H1 (cell line): ENCODE measurements at regions not wholly inside any gene's neighbourhood (a gene's known extent, or its start where the extent isn't known, plus 50 kb on each side); places are given as distances from the start of the nearest gene placed in this dataset.

Experiments
- CTCF ChIA-PET: fragments of 300-600 bp; sonication (Branson Sonifier 250); formaldehyde crosslinking; loops from one replicate; lab custom pipeline; 2021; ENCODE audit not compliant: partially characterized antibody; lab: Charles Lee
- POLR2A ChIA-PET: fragments of 300-600 bp; sonication (Branson Sonifier 250); formaldehyde crosslinking; loops from one replicate; lab custom pipeline; 2021; ENCODE audit warnings: inconsistent platforms; ENCODE audit not compliant: partially characterized antibody; lab: Charles Lee
- DNase-seq, 2 experiments: peaks; one replicate each; pipeline versions ENCODE4 v3.0.0 to v3.0.0-alpha.2; 2010 to 2022; ENCODE audit warnings: low spot score in 2 of 2, low read depth in 1 of 2, mixed read lengths in 1 of 2
- FAIRE-seq: peaks from 2 replicates; lab custom pipeline; 2011; peaks lifted over from hg19 to GRCh38; lab: Jason Lieb, UNC
- H2AFZ ChIP-seq: 2 replicates; pipeline ENCODE4 v1.8.1; 2012; ENCODE audit warnings: low read length, inconsistent platforms
- H2AK5ac ChIP-seq: 2 replicates; pipeline ENCODE4 v1.6.1; 2013; ENCODE audit warnings: low read depth, low read length
- H2BK120ac ChIP-seq: replicated peaks from 2 replicates; pipeline ENCODE3; 2013; ENCODE audit warnings: low read depth, low read length, inconsistent platforms
- H2BK12ac ChIP-seq: 2 replicates; pipeline ENCODE4 v1.6.1; 2013; ENCODE audit warnings: low read depth, low read length
- H2BK15ac ChIP-seq: 2 replicates; pipeline ENCODE4 v1.6.1; 2013; ENCODE audit warnings: low read length
- H2BK20ac ChIP-seq: 2 replicates; pipeline ENCODE4 v1.6.1; 2013; ENCODE audit warnings: low read length
- H2BK5ac ChIP-seq: 2 replicates; pipeline ENCODE4 v1.6.1; 2013; ENCODE audit warnings: low read depth, low read length
- H3K14ac ChIP-seq: 2 replicates; pipeline ENCODE4 v1.6.1; 2013; ENCODE audit warnings: inconsistent platforms; ENCODE audit not compliant: insufficient read length
- H3K18ac ChIP-seq: 2 replicates; pipeline ENCODE4 v1.6.1; 2013; ENCODE audit warnings: low read length; ENCODE audit errors: extremely low read depth
- H3K23ac ChIP-seq: 2 replicates; pipeline ENCODE4 v1.6.1; 2013; ENCODE audit warnings: inconsistent platforms; ENCODE audit not compliant: insufficient read length
- H3K23me2 ChIP-seq: 2 replicates; pipeline ENCODE4 v1.6.1; 2013; ENCODE audit warnings: low read depth, low read length
- H3K27ac ChIP-seq: 2 replicates; pipeline ENCODE4 v1.6.1; 2011; ENCODE audit warnings: low read depth, low read length, inconsistent platforms
- H3K27me3 ChIP-seq, 4 experiments: replicated peaks in 1 of 4; 1 replicate in 1 of 4; 2 replicates in 3 of 4; pipeline versions ENCODE4 v1.6.1 to v1.8.1; 2011 to 2013; ENCODE audit warnings: low read length in 3 of 4, mild to moderate bottlenecking in 3 of 4, inconsistent platforms in 2 of 4, mixed read lengths in 2 of 4, moderate library complexity in 1 of 4; ENCODE audit not compliant: control insufficient read depth in 3 of 4, insufficient read depth in 3 of 4; ENCODE audit errors: extremely low read depth in 1 of 4
- H3K36me3 ChIP-seq, 4 experiments: 2 replicates each; pipeline versions ENCODE4 v1.6.1 to v1.8.1; 2011 to 2013; ENCODE audit warnings: mild to moderate bottlenecking in 4 of 4, low read length in 3 of 4, moderate library complexity in 2 of 4, control low read depth in 1 of 4, inconsistent platforms in 1 of 4; ENCODE audit not compliant: insufficient read depth in 4 of 4, control insufficient read depth in 2 of 4
- H3K4ac ChIP-seq: replicated peaks from 2 replicates; pipeline ENCODE3; 2013; ENCODE audit warnings: low read length, low read depth, mixed read lengths, inconsistent platforms; ENCODE audit not compliant: insufficient read length
- H3K4me1 ChIP-seq, 4 experiments: replicated peaks in 1 of 4; 1 replicate in 1 of 4; 2 replicates in 3 of 4; pipeline versions ENCODE4 v1.6.1 to v1.8.1; 2011 to 2013; ENCODE audit warnings: low read length in 3 of 4, inconsistent platforms in 2 of 4, mixed read lengths in 1 of 4; ENCODE audit not compliant: insufficient read depth in 4 of 4, control insufficient read depth in 3 of 4
- H3K4me2 ChIP-seq, 2 experiments: 2 replicates each; pipeline versions ENCODE4 v1.6.1 to v1.8.1; 2011 to 2013; ENCODE audit warnings: low read depth in 2 of 2, low read length in 2 of 2, control low read depth in 1 of 2, inconsistent platforms in 1 of 2, mild to moderate bottlenecking in 1 of 2; ENCODE audit not compliant: insufficient read depth in 1 of 2
- H3K4me3 ChIP-seq, 4 experiments: fragments of 200-600, 300-600 bp in 1 of 4; sonication (generic), shearing (Covaris generic), sonication (Bioruptor Twin) in 1 of 4; 2 replicates each; pipeline versions ENCODE4 v1.5.1 to v1.8.1; 2011 to 2016; ENCODE audit warnings: low read length in 4 of 4, low read depth in 3 of 4, control low read depth in 2 of 4, inconsistent platforms in 2 of 4, mild to moderate bottlenecking in 2 of 4, mixed read lengths in 1 of 4, moderate library complexity in 1 of 4; ENCODE audit not compliant: insufficient read depth in 2 of 4; ENCODE audit errors: extremely low read depth in 1 of 4
- H3K56ac ChIP-seq: replicated peaks from 2 replicates; pipeline ENCODE3; 2013; ENCODE audit warnings: low read depth, mild to moderate bottlenecking, mixed read lengths, low read length, inconsistent platforms; ENCODE audit not compliant: insufficient read length
- H3K79me1 ChIP-seq: 2 replicates; pipeline ENCODE4 v1.6.1; 2013; ENCODE audit warnings: low read depth, low read length, control low read depth
- H3K79me2 ChIP-seq, 2 experiments: 2 replicates each; pipeline versions ENCODE4 v1.6.1 to v1.8.1; 2012 to 2013; ENCODE audit warnings: low read length in 2 of 2, mild to moderate bottlenecking in 2 of 2, inconsistent platforms in 1 of 2; ENCODE audit not compliant: insufficient read depth in 2 of 2, control insufficient read depth in 1 of 2
- H3K9ac ChIP-seq, 4 experiments: replicated peaks in 1 of 4; 1 replicate in 1 of 4; 2 replicates in 3 of 4; pipeline versions ENCODE4 v1.6.1 to v1.8.1; 2011 to 2013; ENCODE audit warnings: low read depth in 3 of 4, low read length in 3 of 4, control low read depth in 2 of 4, mild to moderate bottlenecking in 2 of 4, moderate library complexity in 2 of 4, inconsistent platforms in 1 of 4; ENCODE audit errors: extremely low read depth in 1 of 4
- H3K9me3 ChIP-seq, 2 experiments: 2 replicates each; pipeline versions ENCODE4 v1.6.1 to v1.8.1; 2012 to 2013; ENCODE audit warnings: mild to moderate bottlenecking in 2 of 2, moderate library complexity in 2 of 2, control low read depth in 1 of 2, inconsistent platforms in 1 of 2, low read depth in 1 of 2, low read length in 1 of 2, mixed read lengths in 1 of 2; ENCODE audit not compliant: insufficient read depth in 2 of 2
- H4K20me1 ChIP-seq, 2 experiments: replicated peaks in 1 of 2; 2 replicates each; pipeline versions ENCODE3 to v1.8.1; 2011 to 2013; ENCODE audit warnings: inconsistent platforms in 2 of 2, low read length in 2 of 2, mild to moderate bottlenecking in 1 of 2; ENCODE audit not compliant: insufficient read depth in 2 of 2, control insufficient read depth in 1 of 2
- H4K5ac ChIP-seq: 2 replicates; pipeline ENCODE4 v1.6.1; 2013; ENCODE audit warnings: low read length, low read depth, mixed read lengths, inconsistent platforms; ENCODE audit not compliant: insufficient read length
- H4K8ac ChIP-seq: 2 replicates; pipeline ENCODE4 v1.8.0; 2013; ENCODE audit warnings: mild to moderate bottlenecking, moderate library complexity, low read length, inconsistent platforms; ENCODE audit not compliant: insufficient read depth; ENCODE audit errors: extremely low read depth
- H4K91ac ChIP-seq: replicated peaks from 2 replicates; pipeline ENCODE3; 2013; ENCODE audit warnings: low read length, mixed read lengths, inconsistent platforms; ENCODE audit not compliant: insufficient read length
- ASH2L ChIP-seq: fragments of 200-600, 300-600 bp; sonication (generic); IDR thresholded peaks from one replicate; pipeline ENCODE4 v1.7.1; 2017; ENCODE audit warnings: low read length
- BCL11A ChIP-seq, 2 experiments: IDR thresholded peaks; one replicate each; pipeline ENCODE4 v1.6.1; 2011; ENCODE audit warnings: low read depth in 2 of 2, low read length in 2 of 2, mild to moderate bottlenecking in 2 of 2
- BRCA1 ChIP-seq: IDR thresholded peaks from 2 replicates; pipeline ENCODE4 v1.6.1; 2012; ENCODE audit warnings: low read depth, low read length, improper control_type of control experiment
- CBX5 ChIP-seq: fragments of 300-800, 300-1000 bp; sonication (generic); IDR thresholded peaks from 2 replicates; pipeline ENCODE4 v1.7.1; 2016; ENCODE audit warnings: antibody characterized with exemption, low read length, low read depth
- CHD2 ChIP-seq: IDR thresholded peaks from 2 replicates; pipeline ENCODE4 v1.6.1; 2012; ENCODE audit warnings: low read length, improper control_type of control experiment
- CTBP2 ChIP-seq: IDR thresholded peaks from 2 replicates; pipeline ENCODE4 v1.7.0; 2011; ENCODE audit warnings: borderline replicate concordance, mild to moderate bottlenecking, moderate library complexity, mixed read lengths, low read length; ENCODE audit not compliant: insufficient read depth, insufficient read length
- EZH2 ChIP-seq: fragments of 200-600 bp; sonication (generic); IDR thresholded peaks from 2 replicates; pipeline ENCODE4 v1.7.1; 2012; ENCODE audit warnings: low read depth, mild to moderate bottlenecking, moderate library complexity, low read length, inconsistent platforms; ENCODE audit not compliant: severe bottlenecking
- GTF2F1 ChIP-seq: IDR thresholded peaks from 2 replicates; pipeline ENCODE4 v1.6.1; 2012; ENCODE audit warnings: low read depth, low read length, improper control_type of control experiment, borderline replicate concordance
- PHF8 ChIP-seq: fragments of 200-600 bp; sonication (generic); conservative IDR thresholded peaks from 2 replicates; pipeline ENCODE4 v1.7.1; 2012; ENCODE audit warnings: low read depth, mild to moderate bottlenecking, inconsistent platforms, low read length, moderate library complexity
- RAD21 ChIP-seq, 2 experiments: IDR thresholded peaks in 1 of 2; conservative IDR thresholded peaks in 1 of 2; 2 replicates each; pipeline ENCODE4 v1.6.1; 2011; ENCODE audit warnings: low read depth in 2 of 2, low read length in 2 of 2, improper control_type of control experiment in 1 of 2, inconsistent platforms in 1 of 2, mild to moderate bottlenecking in 1 of 2, moderate library complexity in 1 of 2
- RXRA ChIP-seq: IDR thresholded peaks from 2 replicates; pipeline ENCODE4 v1.6.1; 2011; ENCODE audit warnings: low read depth, mild to moderate bottlenecking, low read length, moderate library complexity; ENCODE audit not compliant: insufficient read depth
- SIN3A ChIP-seq, 2 experiments: IDR thresholded peaks in 1 of 2; conservative IDR thresholded peaks in 1 of 2; 2 replicates each; pipeline ENCODE4 v1.6.1; 2011 to 2012; ENCODE audit warnings: low read length in 2 of 2, improper control_type of control experiment in 1 of 2, low read depth in 1 of 2, mild to moderate bottlenecking in 1 of 2
- SIRT6 ChIP-seq: IDR thresholded peaks from one replicate; pipeline ENCODE4 v1.7.1; 2012; ENCODE audit warnings: low read length, inconsistent platforms
- WGBS, 2 experiments: shearing (Covaris generic) in 1 of 2; methylation state at CpG; one replicate each; pipeline versions ENCODE4 v1.1.6 to v1.1.7; 2013 to 2015; ENCODE audit warnings: low lambda C conversion rate in 2 of 2, mixed read lengths in 2 of 2, inconsistent platforms in 1 of 2, low coverage in 1 of 2, missing lambda C conversion rate in 1 of 2; ENCODE audit not compliant: insufficient replicate concordance in 2 of 2, insufficient coverage in 1 of 2, insufficient read length in 1 of 2; ENCODE audit errors: extremely low coverage in 1 of 2, missing lambda C conversion rate in 1 of 2; 5-methylcytosine and 5-hydroxymethylcytosine counted together
- TF ChIP-seq, protein P1 (sequence below): IDR thresholded peaks from 2 replicates; pipeline ENCODE4 v1.6.1; 2011; ENCODE audit warnings: low read depth, mild to moderate bottlenecking, low read length; ENCODE audit not compliant: insufficient read depth

GRCh38 chr13:90239130-90239529 is 1108.4 kb upstream of the MIR17HG start:
- no peaks in the 10 kb centered on the region for H3K36me3 ChIP-seq
- no peak overlapping the region for H3K4me3 ChIP-seq
- H2BK15ac ChIP-seq = no peak overlapping the region
- H3K56ac ChIP-seq = no peak overlapping the region
- H4K5ac ChIP-seq = no peak overlapping the region
- H3K14ac ChIP-seq = no peak overlapping the region
- no peaks in the 10 kb centered on the region for H3K23me2 ChIP-seq
- no peaks in the 10 kb centered on the region for H3K79me1 ChIP-seq
- TF ChIP-seq CBX5 (no peak), SIRT6 (no peak), BCL11A (IDR thresholded peaks at IDR 0.05; ENCODE audit: low read depth in 2 of 2, low read length in 2 of 2) (no peak), CHD2 (no peak), RXRA (no peak), CTBP2 (no peak), RAD21 (IDR thresholded peaks at IDR 0.05 in 1 of 2, conservative IDR thresholded peaks at IDR 0.05 in 1 of 2; ENCODE audit: low read depth in 2 of 2, low read length in 2 of 2) (no peak), SIN3A (conservative IDR thresholded peaks at IDR 0.05 in 1 of 2, IDR thresholded peaks at IDR 0.05 in 1 of 2; ENCODE audit: low read depth in 1 of 2, low read length in 2 of 2) (no peak), PHF8 (no peak), EZH2 (no peak), BRCA1 (no peak), GTF2F1 (no peak), ASH2L (no peak)
- TF ChIP-seq, protein P1, sequence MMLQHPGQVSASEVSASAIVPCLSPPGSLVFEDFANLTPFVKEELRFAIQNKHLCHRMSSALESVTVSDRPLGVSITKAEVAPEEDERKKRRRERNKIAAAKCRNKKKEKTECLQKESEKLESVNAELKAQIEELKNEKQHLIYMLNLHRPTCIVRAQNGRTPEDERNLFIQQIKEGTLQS = no peak
- 89% methylated on average over 3 of the region's 3 CpGs; no CpG with 5 or more reads in 1 of the 2 experiments for WGBS, 2 experiments
- FAIRE-seq (no peak), DNase-seq (no peak)
- no peak overlapping the region for H3K27ac ChIP-seq
- no peak overlapping the region for H3K4me2 ChIP-seq
- H3K9ac ChIP-seq = no peak overlapping the region
- H3K18ac ChIP-seq = no peak overlapping the region
- H3K9me3 ChIP-seq = no peaks in the 10 kb centered on the region
- H2BK5ac ChIP-seq = no peak overlapping the region
- H2BK120ac ChIP-seq = no peak overlapping the region
- no peaks in the 10 kb centered on the region for H4K20me1 ChIP-seq
- H3K79me2 ChIP-seq = no peaks in the 10 kb centered on the region
- peaks cover 0 to 3% (median 1%) of the 10 kb centered on the region in 4 experiments; a peak in 3 of 7 replicates for H3K4me1 ChIP-seq
- H2AFZ ChIP-seq = no peak overlapping the region
- H3K27me3 ChIP-seq = no peaks in the 10 kb centered on the region
- H2BK20ac ChIP-seq = no peak overlapping the region
- H4K8ac ChIP-seq = no peak overlapping the region
- no peak overlapping the region for H3K4ac ChIP-seq
- no peak overlapping the region for H2BK12ac ChIP-seq
- H3K23ac ChIP-seq = no peak overlapping the region
- POLR2A ChIA-PET = interaction anchor here (0.7 kb wide), 1 partner anchor 705 kb away, joined by 3 read pairs; no protein-coding TSS in a partner anchor
- CTCF ChIA-PET = no interaction called here
- no peak overlapping the region for H4K91ac ChIP-seq
- H2AK5ac ChIP-seq = no peak overlapping the region
